H1 (cell line): ENCODE measurements at regions not wholly inside any gene's neighbourhood (a gene's known extent, or its start where the extent isn't known, plus 50 kb on each side); places are given as distances from the start of the nearest gene placed in this dataset.
A peak's percentile ranks its signal among the peaks of the same experiment; 100 is the strongest.

Experiments
- CTCF ChIA-PET: fragments of 300-600 bp; sonication (Branson Sonifier 250); formaldehyde crosslinking; loops from one replicate; lab custom pipeline; 2021; ENCODE audit not compliant: partially characterized antibody; lab: Charles Lee
- POLR2A ChIA-PET: fragments of 300-600 bp; sonication (Branson Sonifier 250); formaldehyde crosslinking; loops from one replicate; lab custom pipeline; 2021; ENCODE audit warnings: inconsistent platforms; ENCODE audit not compliant: partially characterized antibody; lab: Charles Lee
- DNase-seq, 2 experiments: peaks; one replicate each; pipeline versions ENCODE4 v3.0.0 to v3.0.0-alpha.2; 2010 to 2022; ENCODE audit warnings: low spot score in 2 of 2, low read depth in 1 of 2, mixed read lengths in 1 of 2
- FAIRE-seq: peaks from 2 replicates; lab custom pipeline; 2011; peaks lifted over from hg19 to GRCh38; lab: Jason Lieb, UNC
- H2AFZ ChIP-seq: 2 replicates; pipeline ENCODE4 v1.8.1; 2012; ENCODE audit warnings: low read length, inconsistent platforms
- H2AK5ac ChIP-seq: 2 replicates; pipeline ENCODE4 v1.6.1; 2013; ENCODE audit warnings: low read depth, low read length
- H2BK120ac ChIP-seq: replicated peaks from 2 replicates; pipeline ENCODE3; 2013; ENCODE audit warnings: low read depth, low read length, inconsistent platforms
- H2BK12ac ChIP-seq: 2 replicates; pipeline ENCODE4 v1.6.1; 2013; ENCODE audit warnings: low read depth, low read length
- H2BK15ac ChIP-seq: 2 replicates; pipeline ENCODE4 v1.6.1; 2013; ENCODE audit warnings: low read length
- H2BK20ac ChIP-seq: 2 replicates; pipeline ENCODE4 v1.6.1; 2013; ENCODE audit warnings: low read length
- H2BK5ac ChIP-seq: 2 replicates; pipeline ENCODE4 v1.6.1; 2013; ENCODE audit warnings: low read depth, low read length
- H3K14ac ChIP-seq: 2 replicates; pipeline ENCODE4 v1.6.1; 2013; ENCODE audit warnings: inconsistent platforms; ENCODE audit not compliant: insufficient read length
- H3K18ac ChIP-seq: 2 replicates; pipeline ENCODE4 v1.6.1; 2013; ENCODE audit warnings: low read length; ENCODE audit errors: extremely low read depth
- H3K23ac ChIP-seq: 2 replicates; pipeline ENCODE4 v1.6.1; 2013; ENCODE audit warnings: inconsistent platforms; ENCODE audit not compliant: insufficient read length
- H3K23me2 ChIP-seq: 2 replicates; pipeline ENCODE4 v1.6.1; 2013; ENCODE audit warnings: low read depth, low read length
- H3K27ac ChIP-seq: 2 replicates; pipeline ENCODE4 v1.6.1; 2011; ENCODE audit warnings: low read depth, low read length, inconsistent platforms
- H3K27me3 ChIP-seq, 4 experiments: replicated peaks in 1 of 4; 1 replicate in 1 of 4; 2 replicates in 3 of 4; pipeline versions ENCODE4 v1.6.1 to v1.8.1; 2011 to 2013; ENCODE audit warnings: low read length in 3 of 4, mild to moderate bottlenecking in 3 of 4, inconsistent platforms in 2 of 4, mixed read lengths in 2 of 4, moderate library complexity in 1 of 4; ENCODE audit not compliant: control insufficient read depth in 3 of 4, insufficient read depth in 3 of 4; ENCODE audit errors: extremely low read depth in 1 of 4
- H3K36me3 ChIP-seq, 4 experiments: 2 replicates each; pipeline versions ENCODE4 v1.6.1 to v1.8.1; 2011 to 2013; ENCODE audit warnings: mild to moderate bottlenecking in 4 of 4, low read length in 3 of 4, moderate library complexity in 2 of 4, control low read depth in 1 of 4, inconsistent platforms in 1 of 4; ENCODE audit not compliant: insufficient read depth in 4 of 4, control insufficient read depth in 2 of 4
- H3K4ac ChIP-seq: replicated peaks from 2 replicates; pipeline ENCODE3; 2013; ENCODE audit warnings: low read length, low read depth, mixed read lengths, inconsistent platforms; ENCODE audit not compliant: insufficient read length
- H3K4me1 ChIP-seq, 4 experiments: replicated peaks in 1 of 4; 1 replicate in 1 of 4; 2 replicates in 3 of 4; pipeline versions ENCODE4 v1.6.1 to v1.8.1; 2011 to 2013; ENCODE audit warnings: low read length in 3 of 4, inconsistent platforms in 2 of 4, mixed read lengths in 1 of 4; ENCODE audit not compliant: insufficient read depth in 4 of 4, control insufficient read depth in 3 of 4
- H3K4me2 ChIP-seq, 2 experiments: 2 replicates each; pipeline versions ENCODE4 v1.6.1 to v1.8.1; 2011 to 2013; ENCODE audit warnings: low read depth in 2 of 2, low read length in 2 of 2, control low read depth in 1 of 2, inconsistent platforms in 1 of 2, mild to moderate bottlenecking in 1 of 2; ENCODE audit not compliant: insufficient read depth in 1 of 2
- H3K4me3 ChIP-seq, 4 experiments: fragments of 200-600, 300-600 bp in 1 of 4; sonication (generic), shearing (Covaris generic), sonication (Bioruptor Twin) in 1 of 4; 2 replicates each; pipeline versions ENCODE4 v1.5.1 to v1.8.1; 2011 to 2016; ENCODE audit warnings: low read length in 4 of 4, low read depth in 3 of 4, control low read depth in 2 of 4, inconsistent platforms in 2 of 4, mild to moderate bottlenecking in 2 of 4, mixed read lengths in 1 of 4, moderate library complexity in 1 of 4; ENCODE audit not compliant: insufficient read depth in 2 of 4; ENCODE audit errors: extremely low read depth in 1 of 4
- H3K56ac ChIP-seq: replicated peaks from 2 replicates; pipeline ENCODE3; 2013; ENCODE audit warnings: low read depth, mild to moderate bottlenecking, mixed read lengths, low read length, inconsistent platforms; ENCODE audit not compliant: insufficient read length
- H3K79me1 ChIP-seq: 2 replicates; pipeline ENCODE4 v1.6.1; 2013; ENCODE audit warnings: low read depth, low read length, control low read depth
- H3K79me2 ChIP-seq, 2 experiments: 2 replicates each; pipeline versions ENCODE4 v1.6.1 to v1.8.1; 2012 to 2013; ENCODE audit warnings: low read length in 2 of 2, mild to moderate bottlenecking in 2 of 2, inconsistent platforms in 1 of 2; ENCODE audit not compliant: insufficient read depth in 2 of 2, control insufficient read depth in 1 of 2
- H3K9ac ChIP-seq, 4 experiments: replicated peaks in 1 of 4; 1 replicate in 1 of 4; 2 replicates in 3 of 4; pipeline versions ENCODE4 v1.6.1 to v1.8.1; 2011 to 2013; ENCODE audit warnings: low read depth in 3 of 4, low read length in 3 of 4, control low read depth in 2 of 4, mild to moderate bottlenecking in 2 of 4, moderate library complexity in 2 of 4, inconsistent platforms in 1 of 4; ENCODE audit errors: extremely low read depth in 1 of 4
- H3K9me3 ChIP-seq, 2 experiments: 2 replicates each; pipeline versions ENCODE4 v1.6.1 to v1.8.1; 2012 to 2013; ENCODE audit warnings: mild to moderate bottlenecking in 2 of 2, moderate library complexity in 2 of 2, control low read depth in 1 of 2, inconsistent platforms in 1 of 2, low read depth in 1 of 2, low read length in 1 of 2, mixed read lengths in 1 of 2; ENCODE audit not compliant: insufficient read depth in 2 of 2
- H4K20me1 ChIP-seq, 2 experiments: replicated peaks in 1 of 2; 2 replicates each; pipeline versions ENCODE3 to v1.8.1; 2011 to 2013; ENCODE audit warnings: inconsistent platforms in 2 of 2, low read length in 2 of 2, mild to moderate bottlenecking in 1 of 2; ENCODE audit not compliant: insufficient read depth in 2 of 2, control insufficient read depth in 1 of 2
- H4K5ac ChIP-seq: 2 replicates; pipeline ENCODE4 v1.6.1; 2013; ENCODE audit warnings: low read length, low read depth, mixed read lengths, inconsistent platforms; ENCODE audit not compliant: insufficient read length
- H4K8ac ChIP-seq: 2 replicates; pipeline ENCODE4 v1.8.0; 2013; ENCODE audit warnings: mild to moderate bottlenecking, moderate library complexity, low read length, inconsistent platforms; ENCODE audit not compliant: insufficient read depth; ENCODE audit errors: extremely low read depth
- H4K91ac ChIP-seq: replicated peaks from 2 replicates; pipeline ENCODE3; 2013; ENCODE audit warnings: low read length, mixed read lengths, inconsistent platforms; ENCODE audit not compliant: insufficient read length
- CEBPB ChIP-seq: IDR thresholded peaks from 2 replicates; pipeline ENCODE4 v1.6.1; 2012; ENCODE audit warnings: low read depth, low read length
- EP300 ChIP-seq, 2 experiments: IDR thresholded peaks; 1 replicate in 1 of 2; 2 replicates in 1 of 2; pipeline ENCODE4 v1.6.1; 2011 to 2012; ENCODE audit warnings: low read depth in 2 of 2, low read length in 2 of 2, mild to moderate bottlenecking in 2 of 2, borderline replicate concordance in 1 of 2, inconsistent platforms in 1 of 2, moderate library complexity in 1 of 2
- NRF1 ChIP-seq: IDR thresholded peaks from 2 replicates; pipeline ENCODE4 v1.6.1; 2011; ENCODE audit warnings: mild to moderate bottlenecking, low read depth, low read length, improper control_type of control experiment
- PHF8 ChIP-seq: fragments of 200-600 bp; sonication (generic); conservative IDR thresholded peaks from 2 replicates; pipeline ENCODE4 v1.7.1; 2012; ENCODE audit warnings: low read depth, mild to moderate bottlenecking, inconsistent platforms, low read length, moderate library complexity
- POLR2A ChIP-seq, 2 experiments: IDR thresholded peaks; 1 replicate in 1 of 2; 2 replicates in 1 of 2; pipeline ENCODE4 v1.6.1; 2011; ENCODE audit warnings: low read depth in 2 of 2, low read length in 2 of 2, mild to moderate bottlenecking in 2 of 2; ENCODE audit errors: control extremely low read depth in 1 of 2
- SIN3A ChIP-seq, 2 experiments: IDR thresholded peaks in 1 of 2; conservative IDR thresholded peaks in 1 of 2; 2 replicates each; pipeline ENCODE4 v1.6.1; 2011 to 2012; ENCODE audit warnings: low read length in 2 of 2, improper control_type of control experiment in 1 of 2, low read depth in 1 of 2, mild to moderate bottlenecking in 1 of 2
- WGBS, 2 experiments: shearing (Covaris generic) in 1 of 2; methylation state at CpG; one replicate each; pipeline versions ENCODE4 v1.1.6 to v1.1.7; 2013 to 2015; ENCODE audit warnings: low lambda C conversion rate in 2 of 2, mixed read lengths in 2 of 2, inconsistent platforms in 1 of 2, low coverage in 1 of 2, missing lambda C conversion rate in 1 of 2; ENCODE audit not compliant: insufficient replicate concordance in 2 of 2, insufficient coverage in 1 of 2, insufficient read length in 1 of 2; ENCODE audit errors: extremely low coverage in 1 of 2, missing lambda C conversion rate in 1 of 2; 5-methylcytosine and 5-hydroxymethylcytosine counted together

DNA sequence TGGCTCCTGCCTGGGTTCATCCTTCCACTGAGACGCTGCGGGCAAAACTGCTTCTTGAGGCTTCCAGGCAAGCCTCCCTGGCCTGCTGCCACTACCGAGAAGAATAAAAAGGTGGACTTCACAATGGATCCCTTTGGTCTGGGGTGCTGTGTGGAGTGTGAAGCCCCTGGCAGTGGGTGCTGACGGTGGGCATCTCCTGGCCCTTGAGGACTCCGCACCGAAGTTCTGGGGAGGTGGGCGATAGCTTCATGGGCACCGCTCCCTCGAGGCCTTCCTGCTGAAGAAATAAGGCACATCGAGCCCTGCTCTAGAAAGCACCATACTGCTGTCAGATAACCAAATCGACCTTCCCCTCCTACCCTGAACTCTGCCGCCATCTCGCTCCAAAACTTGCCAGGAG lies 106.6 kb upstream of the CTBP2 start:
- no peak overlapping the region for H2AK5ac ChIP-seq
- H4K20me1 ChIP-seq, result no peaks in the 10 kb centered on the region
- no peak overlapping the region for H3K4me3 ChIP-seq
- H3K79me2 ChIP-seq, result no peaks in the 10 kb centered on the region
- no peaks in the 10 kb centered on the region for H3K23me2 ChIP-seq
- ChIA-PET POLR2A (no interaction called here), CTCF (no interaction called here)
- no peak overlapping the region for H2BK15ac ChIP-seq
- no peak overlapping the region for H3K4ac ChIP-seq
- no peak overlapping the region for H3K23ac ChIP-seq
- H2BK120ac ChIP-seq, result no peak overlapping the region
- FAIRE-seq (no peak), DNase-seq (no peak)
- no peak overlapping the region for H3K14ac ChIP-seq
- WGBS, 2 experiments, result 89% methylated on average over 13 of the region's 13 CpGs; no CpG with 5 or more reads in 1 of the 2 experiments
- H3K4me2 ChIP-seq, result no peak overlapping the region
- peak overlapping the region; percentile 39; the same call in 1 of the 2 replicates for H2BK12ac ChIP-seq
- H3K9ac ChIP-seq, result no peak overlapping the region
- no peaks in the 10 kb centered on the region for H3K79me1 ChIP-seq
- no peak overlapping the region for H2BK5ac ChIP-seq
- no peak overlapping the region for H3K18ac ChIP-seq
- no peak overlapping the region for H2BK20ac ChIP-seq
- no peak overlapping the region for H4K91ac ChIP-seq
- H3K56ac ChIP-seq, result no peak overlapping the region
- H3K36me3 ChIP-seq, result no peaks in the 10 kb centered on the region
- no peak overlapping the region for H2AFZ ChIP-seq
- H3K27ac ChIP-seq, result no peak overlapping the region
- no peak overlapping the region for H4K5ac ChIP-seq
- no peaks in the 10 kb centered on the region for H3K27me3 ChIP-seq
- no peaks in the 10 kb centered on the region; a peak in 1 of 7 replicates for H3K4me1 ChIP-seq
- H4K8ac ChIP-seq, result no peak overlapping the region
- no peaks in the 10 kb centered on the region; a peak in 1 of 4 replicates for H3K9me3 ChIP-seq
- TF ChIP-seq PHF8, result no peak
- TF ChIP-seq POLR2A (IDR thresholded peaks at IDR 0.05; ENCODE audit: control extremely low read depth in 1 of 2, low read depth in 2 of 2, low read length in 2 of 2), result no peak
- TF ChIP-seq SIN3A (conservative IDR thresholded peaks at IDR 0.05 in 1 of 2, IDR thresholded peaks at IDR 0.05 in 1 of 2; ENCODE audit: low read depth in 1 of 2, low read length in 2 of 2), result no peak
- TF ChIP-seq NRF1, result no peak
- TF ChIP-seq CEBPB, result no peak
- TF ChIP-seq EP300 (IDR thresholded peaks at IDR 0.05; ENCODE audit: borderline replicate concordance in 1 of 2, low read depth in 2 of 2, low read length in 2 of 2), result no peak
